COLO668 (cell line): ENCODE measurements at regions not wholly inside any gene's neighbourhood (a gene's known extent, or its start where the extent isn't known, plus 50 kb on each side); places are given as distances from the start of the nearest gene placed in this dataset.
A peak's percentile ranks its signal among the peaks of the same experiment; 100 is the strongest.

Experiments used
- DNase-seq: peaks from one replicate; lab custom pipeline; 2025; ENCODE audit not compliant: unreplicated experiment; lab: John Stamatoyannopoulos, UW

GRCh38 chr10:6657669-6658068, 77.6 kb upstream of the PRKCQ start:
- DNase-seq: no peak

- DNase-seq: no peak
Observed at GRCh38 chr10:6657196-6657595, 77.1 kb upstream of the PRKCQ start.

- no peak for DNase-seq
Observed at GRCh38 chr10:6654571-6654970, 74.5 kb upstream of the PRKCQ start.

GRCh38 chr10:6650586-6650985, 70.5 kb upstream of the PRKCQ start:
- no peak for DNase-seq

- no peak for DNase-seq
Observed at GRCh38 chr10:6649903-6650302, 69.8 kb upstream of the PRKCQ start.

- no peak for DNase-seq
Observed at GRCh38 chr10:6648894-6649720, 69.0 kb upstream of the PRKCQ start.

GRCh38 chr10:6647811-6648526, 67.9 kb upstream of the PRKCQ start:
- DNase-seq: peak; percentile 0

- DNase-seq: no peak
Observed at GRCh38 chr10:6643962-6644361, 63.9 kb upstream of the PRKCQ start.

- DNase-seq: no peak
Observed at GRCh38 chr10:6642876-6643275, 62.8 kb upstream of the PRKCQ start.

- no peak for DNase-seq
Observed at GRCh38 chr10:6640433-6641040, 60.5 kb upstream of the PRKCQ start.

GRCh38 chr10:6637053-6637452, 57.0 kb upstream of the PRKCQ start:
- DNase-seq: no peak

- DNase-seq: no peak
Observed at GRCh38 chr10:6635784-6636183, 55.7 kb upstream of the PRKCQ start.
